Tibial artery (tissue), 4 donors: ENCODE measurements at regions not wholly inside any gene's neighbourhood (a gene's known extent, or its start where the extent isn't known, plus 50 kb on each side); places are given as distances from the start of the nearest gene placed in this dataset.

Source experiments
- DNase-seq, 2 donors: peaks; one replicate each; pipeline ENCODE4 v3.0.0-alpha.2; 2019
- H3K27ac ChIP-seq, 2 donors: fragments of 200-600 bp; sonication (generic) in 1 of 2; 1 replicate in 1 of 2; 2 replicates in 1 of 2; pipeline ENCODE4 v1.5.1; 2018 to 2019; ENCODE audit warnings: mild to moderate bottlenecking in 1 of 2
- H3K27me3 ChIP-seq, 2 donors: fragments of 200-600 bp; sonication (generic) in 1 of 2; one replicate each; pipeline versions ENCODE4 v1.5.1 to v1.6.0; 2016 to 2019
- H3K36me3 ChIP-seq, 3 donors: fragments of 200-600 bp; sonication (generic) in 2 of 3; one replicate each; pipeline ENCODE4 v1.5.1; 2016 to 2019; ENCODE audit warnings: mild to moderate bottlenecking in 2 of 3
- H3K4me1 ChIP-seq, 4 donors: fragments of 200-600 bp; sonication (generic) in 2 of 4; 1 replicate in 3 of 4; 2 replicates in 1 of 4; pipeline ENCODE4 v1.5.1; 2016 to 2019
- H3K4me3 ChIP-seq, 2 donors: fragments of 200-600 bp; sonication (generic) in 1 of 2; 1 replicate in 1 of 2; 2 replicates in 1 of 2; pipeline ENCODE4 v1.5.1; 2018 to 2019; ENCODE audit warnings: mild to moderate bottlenecking in 2 of 2
- H3K9me3 ChIP-seq, 3 donors: fragments of 200-600 bp; sonication (generic) in 1 of 3; one replicate each; pipeline ENCODE4 v1.5.1; 2016 to 2019
- intact Hi-C: fragments of 100-400 bp; cut with DNase I; formaldehyde crosslinking; loops from one replicate; pipeline ENCODE4 v1.15.0; 2023; ENCODE audit warnings: low total_unique reads
- TF ChIP-seq, protein P1 (sequence below), 2 experiments: fragments of 200-600 bp in 1 of 2; fragments of 450-650 bp in 1 of 2; IDR thresholded peaks; one replicate each; pipeline ENCODE4 v1.5.1; 2017 to 2019; ENCODE audit warnings: antibody characterized with exemption in 2 of 2, mild to moderate bottlenecking in 1 of 2, moderate library complexity in 1 of 2

GRCh38 chr4:106454021-106454420 lies 85.4 kb upstream of the GIMD1 start:
- DNase-seq = no peak
- no peak overlapping the region for H3K27ac ChIP-seq
- no peaks in the 10 kb centered on the region for H3K27me3 ChIP-seq
- H3K4me1 ChIP-seq = peaks cover 0 to 17% (median 0%) of the 10 kb centered on the region in 4 donors
- H3K36me3 ChIP-seq = no peaks in the 10 kb centered on the region
- no peak overlapping the region for H3K4me3 ChIP-seq
- no peaks in the 10 kb centered on the region for H3K9me3 ChIP-seq
- intact Hi-C loops = no loop called here
- TF ChIP-seq, protein P1, sequence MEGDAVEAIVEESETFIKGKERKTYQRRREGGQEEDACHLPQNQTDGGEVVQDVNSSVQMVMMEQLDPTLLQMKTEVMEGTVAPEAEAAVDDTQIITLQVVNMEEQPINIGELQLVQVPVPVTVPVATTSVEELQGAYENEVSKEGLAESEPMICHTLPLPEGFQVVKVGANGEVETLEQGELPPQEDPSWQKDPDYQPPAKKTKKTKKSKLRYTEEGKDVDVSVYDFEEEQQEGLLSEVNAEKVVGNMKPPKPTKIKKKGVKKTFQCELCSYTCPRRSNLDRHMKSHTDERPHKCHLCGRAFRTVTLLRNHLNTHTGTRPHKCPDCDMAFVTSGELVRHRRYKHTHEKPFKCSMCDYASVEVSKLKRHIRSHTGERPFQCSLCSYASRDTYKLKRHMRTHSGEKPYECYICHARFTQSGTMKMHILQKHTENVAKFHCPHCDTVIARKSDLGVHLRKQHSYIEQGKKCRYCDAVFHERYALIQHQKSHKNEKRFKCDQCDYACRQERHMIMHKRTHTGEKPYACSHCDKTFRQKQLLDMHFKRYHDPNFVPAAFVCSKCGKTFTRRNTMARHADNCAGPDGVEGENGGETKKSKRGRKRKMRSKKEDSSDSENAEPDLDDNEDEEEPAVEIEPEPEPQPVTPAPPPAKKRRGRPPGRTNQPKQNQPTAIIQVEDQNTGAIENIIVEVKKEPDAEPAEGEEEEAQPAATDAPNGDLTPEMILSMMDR (IDR thresholded peaks at IDR 0.05) = no peak

- peaks cover 0 to 25% (median 0%) of the 10 kb centered on the region in 4 donors for H3K4me1 ChIP-seq
- no peaks in the 10 kb centered on the region for H3K27me3 ChIP-seq
- H3K36me3 ChIP-seq = no peaks in the 10 kb centered on the region
- H3K9me3 ChIP-seq = no peaks in the 10 kb centered on the region
- TF ChIP-seq, protein P1 (IDR thresholded peaks at IDR 0.05) = no peak
- no peak overlapping the region for H3K4me3 ChIP-seq
- H3K27ac ChIP-seq = no peak overlapping the region
- DNase-seq = no peak
- intact Hi-C loops = no loop called here
These were observed 82.5 kb upstream of the GIMD1 start for GRCh38 chr4:106451091-106451490.

DNA sequence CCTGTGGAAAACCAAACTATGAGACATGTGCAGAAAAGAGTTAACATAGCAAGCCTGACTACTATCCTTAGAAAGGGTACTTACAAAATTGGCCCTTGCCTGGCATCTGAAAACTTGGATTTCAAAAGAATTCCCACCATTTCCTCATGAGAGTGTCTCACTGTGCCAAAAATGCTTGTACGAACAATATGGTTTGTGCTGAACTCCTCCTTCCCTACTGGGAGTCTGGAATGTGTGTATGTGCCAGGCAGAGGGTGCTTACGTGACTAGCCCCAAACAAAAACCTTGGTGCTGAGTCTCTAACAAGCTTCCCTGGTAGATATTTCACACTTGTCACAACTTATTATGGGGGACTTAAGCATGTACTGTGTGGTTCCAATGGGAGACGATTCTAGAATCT lies 81.7 kb upstream of the GIMD1 start:
- intact Hi-C loops = no loop called here
- no peaks in the 10 kb centered on the region for H3K36me3 ChIP-seq
- no peak for DNase-seq
- TF ChIP-seq, protein P1 (IDR thresholded peaks at IDR 0.05) = no peak
- H3K4me1 ChIP-seq = peaks cover 0 to 25% (median 0%) of the 10 kb centered on the region in 4 donors
- H3K9me3 ChIP-seq = no peaks in the 10 kb centered on the region
- H3K4me3 ChIP-seq = no peak overlapping the region
- peak overlapping the region in 1 of 2 donors; percentile 23 for H3K27ac ChIP-seq
- H3K27me3 ChIP-seq = no peaks in the 10 kb centered on the region

- Histone ChIP-seq H3K27ac (no peak overlapping the region), H3K9me3 (no peaks in the 10 kb centered on the region), H3K36me3 (no peaks in the 10 kb centered on the region), H3K4me1 (peaks cover 0 to 14% (median 0%) of the 10 kb centered on the region in 4 donors), H3K27me3 (no peaks in the 10 kb centered on the region), H3K4me3 (no peak overlapping the region)
- TF ChIP-seq, protein P1 (IDR thresholded peaks at IDR 0.05) = no peak
- no peak for DNase-seq
- intact Hi-C loops = no loop called here
These were observed 76.0 kb upstream of the GIMD1 start for GRCh38 chr4:106444557-106444956.

GRCh38 chr4:106430797-106431196 lies 62.2 kb upstream of the GIMD1 start:
- H3K36me3 ChIP-seq = no peaks in the 10 kb centered on the region
- no peaks in the 10 kb centered on the region for H3K9me3 ChIP-seq
- intact Hi-C loops = no loop called here
- no peak overlapping the region for H3K27ac ChIP-seq
- H3K4me1 ChIP-seq = no peaks in the 10 kb centered on the region
- H3K4me3 ChIP-seq = no peak overlapping the region
- no peak for DNase-seq
- TF ChIP-seq, protein P1 (IDR thresholded peaks at IDR 0.05) = no peak
- H3K27me3 ChIP-seq = no peaks in the 10 kb centered on the region

- no peaks in the 10 kb centered on the region for H3K36me3 ChIP-seq
- H3K4me1 ChIP-seq = no peaks in the 10 kb centered on the region
- TF ChIP-seq, protein P1 (IDR thresholded peaks at IDR 0.05) = no peak
- intact Hi-C loops = no loop called here
- no peak for DNase-seq
- H3K27me3 ChIP-seq = no peaks in the 10 kb centered on the region
- no peaks in the 10 kb centered on the region for H3K9me3 ChIP-seq
- no peak overlapping the region for H3K27ac ChIP-seq
- H3K4me3 ChIP-seq = no peak overlapping the region
These were observed 61.3 kb upstream of the GIMD1 start for GRCh38 chr4:106429885-106430284.
